Hypothalamus (tissue), 51 donors: ENCODE measurements at regions not wholly inside any gene's neighbourhood (a gene's known extent, or its start where the extent isn't known, plus 50 kb on each side); places are given as distances from the start of the nearest gene placed in this dataset.
"Not testable (repeated sequence)": the region's sequence is repeated elsewhere in the genome, so short reads cannot be mapped to it uniquely, and the experiment has no call there.

Experiments used
- DNase-seq, 51 donors: peaks; one replicate each; lab custom pipeline; 2025; lab: John Stamatoyannopoulos, UW

- DNase-seq = not testable (repeated sequence)
Observed at GRCh38 chr17:54465443-54465842, 435.2 kb upstream of the TOM1L1 start.

- no peak for DNase-seq
Observed at GRCh38 chr17:54466875-54467274, 433.8 kb upstream of the TOM1L1 start.

DNA sequence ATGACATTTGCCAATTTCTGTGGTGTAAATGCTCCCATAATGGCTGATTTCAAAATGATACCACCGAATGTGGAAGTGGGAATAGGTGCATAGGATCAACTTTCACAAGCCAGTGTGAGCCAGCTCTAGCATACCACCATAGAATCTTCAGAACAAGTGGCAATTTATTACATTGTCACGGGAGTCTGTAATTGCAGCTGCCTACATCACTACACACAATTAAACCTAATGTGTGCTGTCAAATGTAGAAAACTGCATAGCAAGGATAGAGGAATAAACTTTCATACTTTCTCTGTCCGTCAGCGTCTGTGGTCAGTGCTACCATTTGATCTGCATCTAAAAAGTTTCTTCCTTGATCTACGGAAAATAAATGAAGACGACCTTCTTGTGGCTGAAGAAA, 417.8 kb upstream of the TOM1L1 start:
- no peak for DNase-seq

GRCh38 chr17:54493691-54494090, 407.0 kb upstream of the TOM1L1 start:
- DNase-seq = no peak

GRCh38 chr17:54494721-54495715, 405.6 kb upstream of the TOM1L1 start:
- no peak for DNase-seq

- DNase-seq = no peak
Observed at GRCh38 chr17:54505404-54505803, 395.2 kb upstream of the TOM1L1 start.

DNA sequence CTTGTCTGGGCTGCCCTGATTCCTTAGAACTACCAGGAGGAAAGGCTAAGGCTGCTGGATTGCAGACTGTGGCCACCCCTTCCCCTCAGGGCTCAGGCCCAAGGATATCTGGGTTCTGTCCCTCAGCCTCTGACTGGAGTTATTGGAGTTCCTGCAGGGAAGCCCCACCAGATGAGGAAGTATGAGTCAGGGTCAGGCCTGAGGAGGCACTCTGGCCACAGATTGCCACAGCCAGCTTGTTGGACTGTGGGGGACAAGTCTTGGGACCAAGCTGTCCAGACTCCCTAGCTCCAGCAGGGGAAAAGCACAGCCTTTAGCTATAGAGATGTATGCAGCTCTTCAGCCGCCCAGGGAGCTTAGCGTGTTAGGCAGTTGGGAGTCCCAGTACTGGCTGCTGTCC, 381.9 kb upstream of the TOM1L1 start:
- no peak for DNase-seq

GRCh38 chr17:54521137-54521536, 379.5 kb upstream of the TOM1L1 start:
- DNase-seq = no peak

- no peak for DNase-seq
Observed at GRCh38 chr17:54524501-54524900, 376.2 kb upstream of the TOM1L1 start.

DNA sequence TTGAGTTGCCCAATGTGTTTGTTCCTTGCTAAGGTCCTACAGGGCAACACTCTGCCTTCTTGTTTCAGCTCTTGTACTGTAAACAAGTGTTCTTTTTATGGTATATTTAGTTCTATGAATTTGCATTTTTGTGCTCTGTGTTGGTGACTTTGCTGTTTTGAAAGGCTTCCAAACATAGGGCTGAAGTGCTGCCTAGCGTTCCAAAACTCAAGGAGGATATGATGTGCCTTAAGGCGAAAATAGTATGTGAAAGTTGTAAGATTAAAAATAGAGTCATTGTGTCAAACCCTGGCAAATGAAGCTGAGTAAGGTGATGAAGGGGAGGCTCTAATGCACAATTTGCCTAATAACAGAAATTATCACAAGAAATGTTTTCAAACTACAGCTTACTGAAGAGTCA, 372.7 kb upstream of the TOM1L1 start:
- no peak for DNase-seq

DNA sequence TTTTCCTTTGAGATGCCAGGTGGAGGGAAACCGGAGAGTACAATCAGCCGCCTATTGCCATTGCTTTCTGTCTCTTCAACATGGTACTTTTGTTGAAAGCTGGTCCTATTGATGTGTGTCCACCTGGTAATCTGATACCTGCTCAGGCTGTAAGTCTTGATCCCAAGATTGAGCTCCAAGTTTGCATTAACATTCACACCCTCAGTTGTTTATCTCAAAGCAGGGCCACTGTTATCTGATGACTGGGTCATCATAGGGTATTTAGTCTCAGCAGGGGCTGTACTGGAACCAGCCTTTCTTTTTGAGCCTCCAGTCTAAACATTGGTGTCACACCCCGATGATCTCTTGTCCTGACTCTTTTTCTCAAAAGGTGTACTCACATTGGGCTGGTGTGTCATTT, 370.3 kb upstream of the TOM1L1 start:
- no peak for DNase-seq

DNA sequence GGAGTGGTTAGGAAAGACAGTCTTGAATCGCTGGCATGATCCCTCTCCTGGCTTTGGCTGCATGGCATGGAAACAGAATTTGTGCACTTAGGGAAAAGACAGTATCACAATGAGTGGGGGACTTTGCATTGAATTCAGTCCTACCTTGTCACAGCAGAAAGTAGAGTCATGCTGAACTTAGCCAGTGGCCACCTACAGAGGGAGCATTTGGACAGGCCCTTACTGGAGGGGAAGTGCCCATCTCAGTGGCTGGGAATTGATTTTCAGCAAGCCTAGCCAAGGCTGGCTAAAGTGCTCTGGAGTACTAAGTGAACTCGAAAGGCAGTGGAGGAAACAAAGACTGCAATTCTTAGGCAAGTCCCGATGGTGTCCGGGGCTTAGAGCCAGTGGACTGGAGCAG, 364.3 kb upstream of the TOM1L1 start:
- no peak for DNase-seq

- DNase-seq = no peak
Observed at GRCh38 chr17:54537656-54538055, 363.0 kb upstream of the TOM1L1 start.

GRCh38 chr17:54544249-54544648, 356.4 kb upstream of the TOM1L1 start:
- DNase-seq = no peak

DNA sequence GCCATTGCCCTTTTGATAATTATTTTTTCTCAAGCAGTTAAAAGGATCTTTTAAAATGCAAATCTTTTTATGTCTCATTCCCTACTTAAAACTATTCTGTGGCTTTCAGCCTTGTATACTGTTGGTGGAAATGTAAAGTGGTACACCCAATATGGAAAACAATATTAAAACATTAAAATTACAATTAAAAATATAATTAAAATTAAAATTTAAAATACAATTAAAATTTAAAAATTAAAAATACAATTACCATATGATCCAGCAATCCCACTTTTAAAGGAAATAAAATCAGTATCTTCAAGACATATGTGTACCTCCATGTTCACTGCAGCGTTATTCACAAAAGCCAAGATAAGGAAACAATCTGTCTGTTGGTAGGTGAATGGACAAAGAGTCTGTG, 340.8 kb upstream of the TOM1L1 start:
- DNase-seq = no peak

DNA sequence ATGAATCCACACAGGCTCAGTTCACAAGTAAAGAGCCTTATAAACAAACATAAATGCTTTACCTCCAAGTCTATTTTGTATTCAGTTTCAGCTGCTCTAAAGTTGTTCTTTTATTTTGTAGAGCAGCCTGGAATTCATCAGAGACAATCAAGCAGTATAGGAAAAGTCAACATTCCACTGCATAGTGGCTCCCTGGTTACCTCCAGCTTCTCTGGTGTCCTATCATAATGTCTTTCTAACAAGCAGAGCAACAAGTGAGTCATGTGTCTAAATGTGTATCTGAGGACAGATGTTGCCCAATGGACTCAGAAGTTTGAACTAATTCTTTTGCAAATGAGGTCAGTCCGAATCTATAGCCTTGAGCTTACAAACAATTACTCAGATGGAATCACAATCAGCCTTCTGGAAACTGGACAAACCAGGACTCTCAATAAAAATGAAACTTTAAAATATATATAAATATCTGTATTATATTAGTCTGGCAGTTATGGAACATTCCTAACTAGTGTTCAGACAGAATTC, 292.0 kb upstream of the TOM1L1 start:
- DNase-seq = no peak

DNA sequence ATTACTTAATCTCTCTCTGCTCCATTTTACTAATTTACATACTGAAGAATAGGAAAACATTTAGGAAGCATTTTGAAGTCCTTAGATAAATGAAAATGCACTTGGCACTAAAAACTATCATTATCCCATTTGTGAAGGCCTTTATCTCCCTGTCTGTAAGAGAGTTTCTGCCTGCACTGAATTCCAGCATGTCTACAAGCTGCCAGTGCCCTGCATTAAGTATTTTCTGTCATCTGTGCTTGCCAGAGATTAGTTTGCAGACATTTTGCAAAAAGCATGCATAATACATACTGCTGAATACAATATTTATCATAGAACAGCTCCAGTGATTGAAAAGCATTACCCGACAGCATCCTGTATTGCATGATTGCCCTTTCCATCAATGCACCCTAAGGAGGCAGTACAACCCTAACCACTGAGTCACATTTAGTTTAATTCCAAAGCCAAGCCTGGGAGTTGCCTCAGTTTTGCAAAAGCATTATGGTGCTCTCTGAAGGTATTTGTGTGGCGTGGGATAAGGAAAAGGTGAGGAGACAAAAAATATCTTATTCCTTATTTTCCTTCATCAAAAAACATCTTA, 280.2 kb upstream of the TOM1L1 start:
- DNase-seq = no peak

GRCh38 chr17:54623746-54624145, 276.9 kb upstream of the TOM1L1 start:
- DNase-seq = no peak

GRCh38 chr17:54626146-54626703, 274.4 kb upstream of the TOM1L1 start:
- DNase-seq = no peak

GRCh38 chr17:54639426-54639825, 261.2 kb upstream of the TOM1L1 start:
- DNase-seq = not testable (repeated sequence)
